Nephron (organoid): ENCODE measurements at regions not wholly inside any gene's neighbourhood (a gene's known extent, or its start where the extent isn't known, plus 50 kb on each side); places are given as distances from the start of the nearest gene placed in this dataset.

Experiments
- H3K27ac Mint-ChIP-seq, 3 experiments: 2 replicates each; pipeline ENCODE4 v1.8.0; 2020; ENCODE audit warnings: mixed read lengths in 3 of 3, mild to moderate bottlenecking in 2 of 3, moderate library complexity in 1 of 3
- H3K27me3 Mint-ChIP-seq: 2 replicates; pipeline ENCODE4 v1.8.0; 2021; ENCODE audit warnings: low read depth, mild to moderate bottlenecking, moderate library complexity, mixed read lengths
- H3K36me3 Mint-ChIP-seq: 2 replicates; pipeline ENCODE4 v1.8.0; 2020; ENCODE audit warnings: low read depth, mixed read lengths
- H3K4me1 Mint-ChIP-seq: 2 replicates; pipeline ENCODE4 v1.8.0; 2020; ENCODE audit warnings: mixed read lengths
- H3K4me3 Mint-ChIP-seq, 3 experiments: 2 replicates each; pipeline ENCODE4 v1.8.0; 2020; ENCODE audit warnings: mild to moderate bottlenecking in 3 of 3, mixed read lengths in 3 of 3, moderate library complexity in 2 of 3
- H3K9me3 Mint-ChIP-seq: 2 replicates; pipeline ENCODE4 v1.8.0; 2020; ENCODE audit warnings: mixed read lengths
- CTCF ChIP-seq, 3 experiments: fragments of 200-600 bp; sonication (generic); IDR thresholded peaks; one replicate each; pipeline ENCODE4 v1.5.0; 2021; ENCODE audit warnings: antibody characterized with exemption in 3 of 3; ENCODE audit not compliant: unreplicated experiment in 3 of 3

- H3K4me1 Mint-ChIP-seq, result no peaks in the 10 kb centered on the region
- no peak for TF ChIP-seq CTCF (IDR thresholded peaks at IDR 0.05; ENCODE audit: unreplicated experiment in 3 of 3)
- H3K27ac Mint-ChIP-seq, result no peak overlapping the region
- H3K9me3 Mint-ChIP-seq, result peaks cover 33% of the 10 kb centered on the region
- peaks cover 3% of the 10 kb centered on the region for H3K36me3 Mint-ChIP-seq
- no peaks in the 10 kb centered on the region for H3K27me3 Mint-ChIP-seq
- H3K4me3 Mint-ChIP-seq, result no peak overlapping the region
Measured at GRCh38 chr14:44420226-44420625, 86.9 kb downstream of the FSCB start.

- TF ChIP-seq CTCF (IDR thresholded peaks at IDR 0.05; ENCODE audit: unreplicated experiment in 3 of 3), result no peak
- Mint-ChIP-seq H3K4me1 (no peaks in the 10 kb centered on the region), H3K9me3 (peaks cover 28% of the 10 kb centered on the region), H3K27me3 (no peaks in the 10 kb centered on the region), H3K27ac (no peak overlapping the region), H3K36me3 (peaks cover 3% of the 10 kb centered on the region), H3K4me3 (no peak overlapping the region)
Measured at GRCh38 chr14:44418856-44419255, 88.2 kb downstream of the FSCB start.

DNA sequence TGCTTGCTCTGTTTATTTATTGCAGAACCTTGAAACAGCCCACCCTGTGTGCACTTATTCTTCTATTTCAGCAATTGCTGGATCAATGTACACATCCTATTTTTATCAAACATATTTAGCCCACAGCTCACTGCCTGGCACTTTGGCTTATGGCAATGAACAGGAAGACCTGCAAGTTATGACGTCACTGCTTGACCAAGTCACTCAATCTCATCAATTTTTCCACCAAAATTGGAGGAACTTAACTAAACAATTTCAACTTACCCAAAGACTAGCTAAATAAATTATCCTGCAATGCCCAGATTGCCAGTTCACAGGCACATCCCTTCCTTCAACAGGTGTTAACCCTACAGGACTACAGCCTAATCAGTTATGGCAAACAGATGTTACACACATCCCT is 89.3 kb downstream of the FSCB start:
- Mint-ChIP-seq H3K36me3 (peaks cover 3% of the 10 kb centered on the region), H3K4me3 (no peak overlapping the region), H3K9me3 (peaks cover 25% of the 10 kb centered on the region), H3K4me1 (peaks cover 5% of the 10 kb centered on the region), H3K27me3 (no peaks in the 10 kb centered on the region), H3K27ac (no peak overlapping the region)
- no peak for TF ChIP-seq CTCF (IDR thresholded peaks at IDR 0.05; ENCODE audit: unreplicated experiment in 3 of 3)

- Mint-ChIP-seq H3K9me3 (peaks cover 23% of the 10 kb centered on the region), H3K27ac (no peak overlapping the region), H3K27me3 (no peaks in the 10 kb centered on the region), H3K36me3 (peaks cover 3% of the 10 kb centered on the region), H3K4me3 (no peak overlapping the region), H3K4me1 (peaks cover 5% of the 10 kb centered on the region)
- no peak for TF ChIP-seq CTCF (IDR thresholded peaks at IDR 0.05; ENCODE audit: unreplicated experiment in 3 of 3)
Measured at GRCh38 chr14:44414646-44415045, 92.4 kb downstream of the FSCB start.

DNA sequence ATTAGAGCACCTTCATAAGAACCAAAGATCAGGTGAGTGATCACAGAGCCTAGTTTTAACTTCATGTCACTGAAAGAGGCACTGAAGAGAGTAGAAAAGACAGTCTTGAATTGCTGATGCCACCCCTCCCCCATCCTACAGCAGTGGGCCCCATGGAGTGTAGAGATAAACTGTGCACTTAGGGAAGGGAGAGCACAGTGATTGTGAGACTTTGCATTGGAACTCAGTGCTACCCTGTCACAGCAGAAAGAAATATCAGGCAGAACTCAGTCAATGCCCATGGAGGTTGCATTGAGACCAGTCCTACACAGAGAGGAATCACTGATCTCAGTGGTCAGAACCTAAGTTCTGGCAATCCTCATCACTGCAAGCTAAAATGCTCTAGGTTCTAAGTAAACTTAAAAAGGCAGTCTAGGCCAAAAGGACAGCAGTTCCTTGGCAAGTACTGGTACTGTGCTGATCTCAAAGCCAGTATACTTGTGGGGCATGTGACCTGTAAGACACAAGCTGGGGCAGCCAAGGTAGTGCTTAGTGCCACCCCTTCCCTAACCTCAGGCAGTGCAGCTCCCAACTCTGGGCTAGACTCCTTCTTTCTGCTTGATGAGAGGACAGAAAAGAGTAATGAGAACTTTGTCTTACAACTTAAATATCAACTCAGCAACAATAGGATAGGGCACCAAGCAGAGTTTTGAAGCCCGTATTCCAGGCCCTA is 94.1 kb downstream of the FSCB start:
- Mint-ChIP-seq H3K36me3 (peaks cover 3% of the 10 kb centered on the region), H3K4me3 (no peak overlapping the region), H3K27ac (no peak overlapping the region), H3K4me1 (peaks cover 5% of the 10 kb centered on the region), H3K27me3 (no peaks in the 10 kb centered on the region), H3K9me3 (peaks cover 13% of the 10 kb centered on the region)
- no peak for TF ChIP-seq CTCF (IDR thresholded peaks at IDR 0.05; ENCODE audit: unreplicated experiment in 3 of 3)

- Mint-ChIP-seq H3K4me3 (no peak overlapping the region), H3K9me3 (no peaks in the 10 kb centered on the region), H3K27ac (no peak overlapping the region), H3K4me1 (peaks cover 14% of the 10 kb centered on the region), H3K36me3 (no peaks in the 10 kb centered on the region), H3K27me3 (no peaks in the 10 kb centered on the region)
- TF ChIP-seq CTCF (IDR thresholded peaks at IDR 0.05; ENCODE audit: unreplicated experiment in 3 of 3), result no peak
Measured at GRCh38 chr14:44405011-44405486, 102.0 kb downstream of the FSCB start.
